HepG2 (cell line): ENCODE measurements at regions not wholly inside any gene's neighbourhood (a gene's known extent, or its start where the extent isn't known, plus 50 kb on each side); places are given as distances from the start of the nearest gene placed in this dataset.

Experiments
- ATAC-seq: fragments of 200-7000 bp; cut with Tn5 transposase; 3 replicates; pipeline ENCODE4 v1.9.1; 2020; ENCODE audit warnings: mild to moderate bottlenecking, moderate library complexity
- BruUV-seq: library from RNA; stranded (reverse); fragments of 400-500 nt; replicated peaks from 2 replicates; lab custom pipeline; 2021; lab: Mats Ljungman, UMichigan
- CTCF ChIA-PET: fragments of 300-600 bp; formaldehyde crosslinking; extraction: SDS; loops from one replicate; lab custom pipeline; 2021; ENCODE audit warnings: low total read pairs, inconsistent platforms, low intra/inter-chr PET ratio; lab: Yijun Ruan, JAX
- POLR2A ChIA-PET: fragments of 350-600 bp; sonication (Branson Sonifier 250); formaldehyde crosslinking; loops from one replicate; lab custom pipeline; 2020; ENCODE audit warnings: antibody characterized with exemption, inconsistent platforms; lab: Yijun Ruan, JAX
- DNase-seq: peaks from one replicate; pipeline ENCODE4 v3.0.0-alpha.2; 2015; ENCODE audit warnings: low spot score
- FAIRE-seq: peaks from 3 replicates; lab custom pipeline; 2011; peaks lifted over from hg19 to GRCh38; lab: Jason Lieb, UNC
- H2AFZ ChIP-seq: one replicate; pipeline ENCODE4 v1.6.1; 2011; ENCODE audit warnings: low read length, inconsistent platforms
- H3K27ac ChIP-seq: fragments of 300-600 bp; 3 replicates; pipeline ENCODE4 v1.8.0; 2011; ENCODE audit warnings: mixed run types, mild to moderate bottlenecking, mixed read lengths, low read length, inconsistent platforms; ENCODE audit not compliant: insufficient read depth; ENCODE audit errors: extremely low read length
- H3K27me3 ChIP-seq, 2 experiments: fragments of 200-600 bp in 1 of 2; 2 replicates in 1 of 2; 3 replicates in 1 of 2; pipeline versions ENCODE4 v1.6.0 to v1.8.0; 2011; ENCODE audit warnings: low read length in 2 of 2, mild to moderate bottlenecking in 2 of 2, moderate library complexity in 2 of 2, inconsistent platforms in 1 of 2; ENCODE audit not compliant: insufficient read depth in 2 of 2, control insufficient read depth in 1 of 2
- H3K36me3 ChIP-seq, 2 experiments: fragments of 200-600 bp in 1 of 2; replicated peaks in 1 of 2; 2 replicates in 1 of 2; 3 replicates in 1 of 2; pipeline versions ENCODE4 v1.5.1 to v1.8.0; 2011; ENCODE audit warnings: low read length in 2 of 2, inconsistent platforms in 1 of 2; ENCODE audit not compliant: insufficient read depth in 2 of 2, control insufficient read depth in 1 of 2
- H3K4me1 ChIP-seq: 2 replicates; pipeline ENCODE4 v1.5.1; 2012; ENCODE audit warnings: low read length, inconsistent platforms; ENCODE audit not compliant: insufficient read depth
- H3K4me2 ChIP-seq: 2 replicates; pipeline ENCODE4 v1.6.0; 2011; ENCODE audit warnings: low read depth, low read length, inconsistent platforms
- H3K4me3 ChIP-seq, 3 experiments: fragments of 200-600 bp in 1 of 3; sonication (generic), shearing (Covaris generic) in 1 of 3; replicated peaks in 1 of 3; 2 replicates each; pipeline ENCODE4 v1.5.1; 2011 to 2016; ENCODE audit warnings: low read length in 3 of 3, inconsistent platforms in 2 of 3, low read depth in 2 of 3, mild to moderate bottlenecking in 2 of 3, control low read depth in 1 of 3, mixed read lengths in 1 of 3; ENCODE audit not compliant: insufficient read depth in 1 of 3
- H3K79me2 ChIP-seq: one replicate; pipeline ENCODE4 v1.6.1; 2011; ENCODE audit warnings: low read length, inconsistent platforms; ENCODE audit not compliant: insufficient read depth
- H3K9ac ChIP-seq: 2 replicates; pipeline ENCODE4 v1.6.0; 2011; ENCODE audit warnings: mild to moderate bottlenecking, low read depth, low read length, inconsistent platforms; ENCODE audit not compliant: insufficient read depth
- H3K9me3 ChIP-seq: 2 replicates; pipeline ENCODE4 v1.5.1; 2012; ENCODE audit warnings: mild to moderate bottlenecking, low read length
- H4K20me1 ChIP-seq: 2 replicates; pipeline ENCODE4 v1.6.0; 2011; ENCODE audit warnings: inconsistent platforms, mild to moderate bottlenecking, low read length, moderate library complexity; ENCODE audit not compliant: insufficient read depth
- CAMTA2 ChIP-seq: sonication (generic); formaldehyde crosslinking; IDR thresholded peaks from 2 replicates; pipeline ENCODE4 v1.4.0; 2020; ENCODE audit warnings: mild to moderate bottlenecking, missing genetic modification reagents, borderline replicate concordance
- CBX2 ChIP-seq, 2 experiments: fragments of 200-600 bp in 1 of 2; sonication (generic); formaldehyde crosslinking in 1 of 2; IDR thresholded peaks; 2 replicates each; pipeline versions ENCODE4 v1.7.0 to v1.8.1; 2018 to 2022; ENCODE audit warnings: low read depth in 2 of 2, low read length in 1 of 2, mild to moderate bottlenecking in 1 of 2, missing genetic modification reagents in 1 of 2
- FOSL1 ChIP-seq: sonication (generic); formaldehyde crosslinking; IDR thresholded peaks from 2 replicates; pipeline ENCODE4 v1.9.0; 2021; ENCODE audit warnings: missing genetic modification reagents, borderline replicate concordance
- FOXK2 ChIP-seq: fragments of 450-650 bp; IDR thresholded peaks from 2 replicates; pipeline ENCODE4 v1.6.1; 2016
- POLR2AphosphoS5 ChIP-seq: IDR thresholded peaks from 2 replicates; pipeline ENCODE4 v1.6.1; 2012; ENCODE audit warnings: low read depth, low read length
- RFX1 ChIP-seq: fragments of 450-650 bp; IDR thresholded peaks from 2 replicates; pipeline ENCODE4 v1.6.1; 2017
- RFX3 ChIP-seq: IDR thresholded peaks from 2 replicates; pipeline ENCODE4 v1.6.1; 2016; ENCODE audit warnings: missing biosample characterization, missing genetic modification reagents
- ZNF430 ChIP-seq: sonication (generic); formaldehyde crosslinking; IDR thresholded peaks from 2 replicates; pipeline ENCODE4 v1.9.0; 2021; ENCODE audit warnings: mild to moderate bottlenecking, missing genetic modification reagents
- ZNF569 ChIP-seq: sonication (generic); formaldehyde crosslinking; IDR thresholded peaks from 2 replicates; pipeline ENCODE4 v1.5.0; 2020; ENCODE audit warnings: mild to moderate bottlenecking, missing genetic modification reagents, moderate library complexity, borderline replicate concordance
- WGBS: methylation state at CpG from one replicate; pipeline ENCODE4 v1.1.6; 2017; ENCODE audit warnings: low lambda C conversion rate; 5-methylcytosine and 5-hydroxymethylcytosine counted together
- in situ Hi-C: cut with HindIII; loops from 2 replicates; pipeline ENCODE4 v1.10.0; 2017; ENCODE audit warnings: low pct_unique_long_range_greater_than_20kb; ENCODE audit not compliant: extremely low pct_ligation_motif_present
- intact Hi-C: fragments of 100-400 bp; cut with micrococcal nuclease; formaldehyde crosslinking; loops from one replicate; pipeline ENCODE4 v1.10.0; 2022; ENCODE audit not compliant: unreplicated experiment
- TF ChIP-seq, protein P1 (sequence below): IDR thresholded peaks from 2 replicates; pipeline ENCODE4 v1.6.1; 2016; ENCODE audit warnings: mild to moderate bottlenecking
- TF ChIP-seq, protein P2 (sequence below): sonication (generic); formaldehyde crosslinking; IDR thresholded peaks from 2 replicates; pipeline ENCODE4 v1.4.0; 2020; ENCODE audit warnings: missing genetic modification reagents, borderline replicate concordance
- TF ChIP-seq, protein P3 (sequence below): sonication (generic); formaldehyde crosslinking; IDR thresholded peaks from 2 replicates; pipeline ENCODE4 v1.9.0; 2022; ENCODE audit warnings: low read depth, missing genetic modification reagents

DNA sequence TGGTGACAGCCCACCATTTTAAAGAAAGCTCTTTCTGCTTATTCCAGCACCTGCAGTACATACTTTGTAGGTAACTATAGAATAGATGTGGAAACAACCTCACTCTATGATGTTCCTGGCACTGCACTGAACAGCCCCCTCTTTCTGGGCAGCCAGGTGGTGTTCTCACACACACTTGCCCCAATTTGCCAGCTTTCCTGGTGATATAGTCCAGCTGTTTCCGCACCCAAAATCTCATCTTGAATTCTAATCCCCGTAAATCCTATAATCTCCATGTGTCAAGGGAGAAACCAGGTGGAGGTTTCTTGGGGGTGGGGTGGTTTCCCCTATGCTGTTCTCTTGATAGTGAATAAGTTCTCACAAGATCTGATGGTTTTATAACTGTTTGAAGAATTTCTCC, 102.2 kb downstream of the FCRL5 start:
- H3K9ac ChIP-seq, result no peak overlapping the region
- in situ Hi-C loops, result no loop called here
- H3K4me1 ChIP-seq, result no peaks in the 10 kb centered on the region
- H3K27me3 ChIP-seq, result no peaks in the 10 kb centered on the region; a peak in 1 of 5 replicates
- TF ChIP-seq FOXK2 (no peak), ZNF569 (CRISPR knock-in tag) (no peak), RFX1 (no peak), CAMTA2 (no peak), POLR2AphosphoS5 (no peak), FOSL1 (CRISPR knock-in tag) (no peak), CBX2 (IDR thresholded peaks at IDR 0.05; ENCODE audit: low read depth, low read length) (no peak), CBX2 (CRISPR knock-in tag; IDR thresholded peaks at IDR 0.05; ENCODE audit: low read depth) (no peak), ZNF430 (CRISPR knock-in tag) (no peak), RFX3 (no peak)
- TF ChIP-seq, protein P1, sequence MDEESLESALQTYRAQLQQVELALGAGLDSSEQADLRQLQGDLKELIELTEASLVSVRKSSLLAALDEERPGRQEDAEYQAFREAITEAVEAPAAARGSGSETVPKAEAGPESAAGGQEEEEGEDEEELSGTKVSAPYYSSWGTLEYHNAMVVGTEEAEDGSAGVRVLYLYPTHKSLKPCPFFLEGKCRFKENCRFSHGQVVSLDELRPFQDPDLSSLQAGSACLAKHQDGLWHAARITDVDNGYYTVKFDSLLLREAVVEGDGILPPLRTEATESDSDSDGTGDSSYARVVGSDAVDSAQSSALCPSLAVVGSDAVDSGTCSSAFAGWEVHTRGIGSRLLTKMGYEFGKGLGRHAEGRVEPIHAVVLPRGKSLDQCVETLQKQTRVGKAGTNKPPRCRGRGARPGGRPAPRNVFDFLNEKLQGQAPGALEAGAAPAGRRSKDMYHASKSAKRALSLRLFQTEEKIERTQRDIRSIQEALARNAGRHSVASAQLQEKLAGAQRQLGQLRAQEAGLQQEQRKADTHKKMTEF (CRISPR knock-in tag), result no peak
- TF ChIP-seq, protein P2, sequence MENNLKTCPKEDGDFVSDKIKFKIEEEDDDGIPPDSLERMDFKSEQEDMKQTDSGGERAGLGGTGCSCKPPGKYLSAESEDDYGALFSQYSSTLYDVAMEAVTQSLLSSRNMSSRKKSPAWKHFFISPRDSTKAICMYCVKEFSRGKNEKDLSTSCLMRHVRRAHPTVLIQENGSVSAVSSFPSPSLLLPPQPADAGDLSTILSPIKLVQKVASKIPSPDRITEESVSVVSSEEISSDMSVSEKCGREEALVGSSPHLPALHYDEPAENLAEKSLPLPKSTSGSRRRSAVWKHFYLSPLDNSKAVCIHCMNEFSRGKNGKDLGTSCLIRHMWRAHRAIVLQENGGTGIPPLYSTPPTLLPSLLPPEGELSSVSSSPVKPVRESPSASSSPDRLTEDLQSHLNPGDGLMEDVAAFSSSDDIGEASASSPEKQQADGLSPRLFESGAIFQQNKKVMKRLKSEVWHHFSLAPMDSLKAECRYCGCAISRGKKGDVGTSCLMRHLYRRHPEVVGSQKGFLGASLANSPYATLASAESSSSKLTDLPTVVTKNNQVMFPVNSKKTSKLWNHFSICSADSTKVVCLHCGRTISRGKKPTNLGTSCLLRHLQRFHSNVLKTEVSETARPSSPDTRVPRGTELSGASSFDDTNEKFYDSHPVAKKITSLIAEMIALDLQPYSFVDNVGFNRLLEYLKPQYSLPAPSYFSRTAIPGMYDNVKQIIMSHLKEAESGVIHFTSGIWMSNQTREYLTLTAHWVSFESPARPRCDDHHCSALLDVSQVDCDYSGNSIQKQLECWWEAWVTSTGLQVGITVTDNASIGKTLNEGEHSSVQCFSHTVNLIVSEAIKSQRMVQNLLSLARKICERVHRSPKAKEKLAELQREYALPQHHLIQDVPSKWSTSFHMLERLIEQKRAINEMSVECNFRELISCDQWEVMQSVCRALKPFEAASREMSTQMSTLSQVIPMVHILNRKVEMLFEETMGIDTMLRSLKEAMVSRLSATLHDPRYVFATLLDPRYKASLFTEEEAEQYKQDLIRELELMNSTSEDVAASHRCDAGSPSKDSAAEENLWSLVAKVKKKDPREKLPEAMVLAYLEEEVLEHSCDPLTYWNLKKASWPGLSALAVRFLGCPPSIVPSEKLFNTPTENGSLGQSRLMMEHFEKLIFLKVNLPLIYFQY (CRISPR knock-in tag), result no peak
- TF ChIP-seq, protein P3, sequence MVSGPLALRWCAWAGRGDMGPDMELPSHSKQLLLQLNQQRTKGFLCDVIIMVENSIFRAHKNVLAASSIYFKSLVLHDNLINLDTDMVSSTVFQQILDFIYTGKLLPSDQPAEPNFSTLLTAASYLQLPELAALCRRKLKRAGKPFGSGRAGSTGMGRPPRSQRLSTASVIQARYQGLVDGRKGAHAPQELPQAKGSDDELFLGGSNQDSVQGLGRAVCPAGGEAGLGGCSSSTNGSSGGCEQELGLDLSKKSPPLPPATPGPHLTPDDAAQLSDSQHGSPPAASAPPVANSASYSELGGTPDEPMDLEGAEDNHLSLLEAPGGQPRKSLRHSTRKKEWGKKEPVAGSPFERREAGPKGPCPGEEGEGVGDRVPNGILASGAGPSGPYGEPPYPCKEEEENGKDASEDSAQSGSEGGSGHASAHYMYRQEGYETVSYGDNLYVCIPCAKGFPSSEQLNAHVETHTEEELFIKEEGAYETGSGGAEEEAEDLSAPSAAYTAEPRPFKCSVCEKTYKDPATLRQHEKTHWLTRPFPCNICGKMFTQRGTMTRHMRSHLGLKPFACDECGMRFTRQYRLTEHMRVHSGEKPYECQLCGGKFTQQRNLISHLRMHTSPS (CRISPR knock-in tag), result no peak
- ATAC-seq (no peak), DNase-seq (no peak), FAIRE-seq (no peak)
- H3K9me3 ChIP-seq, result no peaks in the 10 kb centered on the region
- BruUV-seq, result no TSS peak
- no peak overlapping the region for H2AFZ ChIP-seq
- no peak overlapping the region for H3K4me3 ChIP-seq
- no peaks in the 10 kb centered on the region for H3K79me2 ChIP-seq
- no peaks in the 10 kb centered on the region for H3K36me3 ChIP-seq
- ChIA-PET POLR2A (no interaction called here), CTCF (no interaction called here)
- WGBS, result 100% methylated on average over 2 of the region's 2 CpGs
- no peak overlapping the region for H3K4me2 ChIP-seq
- no peaks in the 10 kb centered on the region for H4K20me1 ChIP-seq
- H3K27ac ChIP-seq, result no peak overlapping the region
- intact Hi-C loops, result no loop called here
